Erythroblast (primary cell): ENCODE measurements at regions not wholly inside any gene's neighbourhood (a gene's known extent, or its start where the extent isn't known, plus 50 kb on each side); places are given as distances from the start of the nearest gene placed in this dataset.

Experiments used
- GATA1 ChIP-seq: IDR thresholded peaks from 2 replicates; pipeline ENCODE4 v1.6.1; 2011; ENCODE audit warnings: low read depth, mild to moderate bottlenecking, control low read depth, low read length, moderate library complexity
- POLR2A ChIP-seq: IDR thresholded peaks from 2 replicates; pipeline ENCODE4 v1.6.1; 2011; ENCODE audit warnings: mild to moderate bottlenecking, low read length

DNA sequence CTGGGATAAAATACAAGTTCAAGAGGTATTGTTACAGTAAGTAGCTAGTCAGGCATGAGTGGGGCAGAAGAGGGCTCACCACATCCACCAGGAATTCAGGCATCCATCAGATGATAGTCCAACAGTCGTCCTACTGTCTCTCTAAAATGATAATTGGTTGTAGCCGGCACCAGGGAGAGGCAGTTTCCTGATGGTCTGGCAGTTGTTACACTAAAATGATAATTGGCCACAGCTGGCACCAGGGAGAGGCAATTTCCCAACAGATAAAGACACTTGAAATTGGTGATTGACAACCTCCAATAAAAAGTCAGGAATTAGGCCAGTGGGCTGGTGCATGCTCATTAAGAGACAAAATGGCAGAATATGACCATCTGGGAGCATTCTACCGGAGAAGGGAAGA is 545.8 kb downstream of the AMY1C start:
- TF ChIP-seq POLR2A (no peak), GATA1 (no peak)
